Forelimb muscle (tissue), 1 donor: ENCODE measurements at regions not wholly inside any gene's neighbourhood (a gene's known extent, or its start where the extent isn't known, plus 50 kb on each side); places are given as distances from the start of the nearest gene placed in this dataset.
"Not testable (repeated sequence)": the region's sequence is repeated elsewhere in the genome, so short reads cannot be mapped to it uniquely, and the experiment has no call there.

Experiments
- DNase-seq: peaks from one replicate; pipeline ENCODE4 v3.0.0-alpha.2; 2013; ENCODE audit warnings: low read depth

GRCh38 chr12:129959889-129960288 is 56.1 kb upstream of the TMEM132D start:
- DNase-seq, result no peak

GRCh38 chr12:129961091-129961490 is 57.3 kb upstream of the TMEM132D start:
- no peak for DNase-seq

GRCh38 chr12:129961856-129962255 is 58.0 kb upstream of the TMEM132D start:
- DNase-seq, result no peak

DNA sequence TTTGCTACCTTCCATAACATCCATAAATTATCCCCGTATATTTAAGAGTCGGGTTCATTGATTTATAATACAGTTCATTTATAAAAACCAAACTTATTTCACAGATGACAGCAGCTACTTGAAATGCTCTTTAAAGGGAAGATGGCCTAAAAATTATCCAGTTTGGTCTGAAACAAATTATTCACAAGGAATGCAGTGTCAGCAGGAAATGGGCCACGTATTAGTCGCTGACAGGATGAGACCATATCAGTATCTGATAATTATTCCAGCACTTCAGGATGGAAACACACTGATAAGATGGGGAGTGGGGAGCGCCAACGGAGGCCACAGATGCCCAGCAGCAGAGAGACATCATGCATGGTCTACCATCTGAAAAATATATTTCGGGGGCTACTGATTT is 60.5 kb upstream of the TMEM132D start:
- DNase-seq, result no peak

- DNase-seq, result no peak
Measured at GRCh38 chr12:129964826-129965457, 61.1 kb upstream of the TMEM132D start.

GRCh38 chr12:129966146-129966995 is 62.5 kb upstream of the TMEM132D start:
- DNase-seq, result no peak

GRCh38 chr12:129971721-129972120 is 67.9 kb upstream of the TMEM132D start:
- DNase-seq, result no peak

GRCh38 chr12:129973236-129973961 is 69.6 kb upstream of the TMEM132D start:
- DNase-seq, result no peak

GRCh38 chr12:129984106-129984505 is 80.3 kb upstream of the TMEM132D start:
- DNase-seq, result no peak

GRCh38 chr12:129987841-129988240 is 84.0 kb upstream of the TMEM132D start:
- no peak for DNase-seq

DNA sequence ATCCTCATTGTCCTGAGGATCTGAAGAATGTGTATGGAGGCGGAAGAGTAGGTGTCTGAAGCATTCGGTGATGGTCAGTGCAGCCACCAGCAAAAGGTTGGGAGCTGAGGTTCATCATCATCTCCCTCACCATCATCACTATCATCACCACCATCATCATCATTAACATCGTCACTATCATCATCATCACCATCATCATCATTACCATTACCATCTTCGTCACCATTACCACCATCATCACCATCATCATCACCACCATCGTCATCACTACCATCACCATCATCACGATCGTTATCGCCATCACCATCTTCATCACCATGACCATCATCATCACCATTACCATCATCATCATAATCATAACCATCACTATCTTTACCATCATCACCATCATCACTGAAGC is 90.8 kb upstream of the TMEM132D start:
- DNase-seq, result no peak

DNA sequence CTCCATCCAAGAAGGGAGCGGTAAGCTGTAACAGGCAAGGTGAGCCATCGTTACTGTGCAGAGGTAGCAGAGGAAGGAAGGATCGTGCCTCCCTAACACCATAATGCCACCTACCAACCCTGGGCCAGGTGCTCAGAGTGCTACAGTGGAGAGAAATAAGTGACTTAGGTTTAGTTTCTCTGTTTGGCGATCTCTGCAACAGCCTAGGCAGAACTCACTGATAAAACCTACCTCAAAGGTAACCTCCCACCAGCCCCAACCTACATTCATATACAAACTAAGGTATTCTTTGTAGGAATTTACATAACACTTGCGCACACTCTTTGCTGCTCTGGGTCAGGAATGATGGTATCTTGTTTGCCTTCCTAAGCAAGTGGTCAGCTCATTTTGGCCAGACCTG is 93.4 kb upstream of the TMEM132D start:
- no peak for DNase-seq

DNA sequence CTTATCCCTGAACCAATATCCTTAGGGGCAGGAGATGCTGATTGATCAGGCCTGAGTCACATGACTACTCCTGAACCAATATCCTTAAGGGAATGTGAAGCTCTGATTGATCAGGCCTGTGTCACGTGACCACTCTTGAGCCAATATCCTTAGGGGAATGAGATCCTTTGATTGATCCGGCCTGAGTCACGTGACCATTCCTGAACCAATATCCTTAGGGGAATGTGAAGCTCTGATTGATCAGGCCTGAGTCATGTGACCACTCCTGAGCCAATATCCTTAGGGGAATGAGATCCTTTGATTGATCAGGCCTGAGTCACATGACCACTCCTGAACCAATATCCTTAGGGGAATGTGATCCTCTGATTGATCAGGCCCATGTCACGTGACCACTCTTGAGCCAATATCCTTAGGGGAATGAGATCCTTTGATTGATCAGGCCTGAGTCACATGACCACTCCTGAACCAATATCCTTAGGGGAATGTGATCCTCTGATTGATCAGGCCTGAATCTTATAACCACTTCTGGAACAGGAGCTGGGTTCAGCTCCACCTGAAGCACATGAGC is 100.6 kb upstream of the TMEM132D start:
- not testable (repeated sequence) for DNase-seq

DNA sequence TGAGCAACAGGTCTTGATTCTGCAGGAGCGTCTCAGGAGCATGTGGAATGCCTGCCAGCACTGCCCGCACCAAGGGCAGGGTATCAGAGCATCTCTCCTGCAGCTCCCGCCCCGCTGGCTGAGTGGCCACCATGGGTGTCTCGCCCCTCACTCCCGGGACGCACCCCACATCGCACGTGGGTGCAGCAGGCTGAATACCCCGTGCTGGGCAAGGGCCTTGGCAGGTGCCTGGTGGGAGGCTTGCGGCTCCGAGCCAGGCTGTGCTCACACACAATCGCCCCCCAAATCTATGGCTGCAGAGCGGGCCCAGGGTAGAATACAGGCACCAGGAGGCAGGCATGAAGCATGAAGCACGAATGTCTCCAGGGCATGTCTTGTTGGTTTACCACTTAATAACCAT is 103.9 kb upstream of the TMEM132D start:
- DNase-seq, result no peak

DNA sequence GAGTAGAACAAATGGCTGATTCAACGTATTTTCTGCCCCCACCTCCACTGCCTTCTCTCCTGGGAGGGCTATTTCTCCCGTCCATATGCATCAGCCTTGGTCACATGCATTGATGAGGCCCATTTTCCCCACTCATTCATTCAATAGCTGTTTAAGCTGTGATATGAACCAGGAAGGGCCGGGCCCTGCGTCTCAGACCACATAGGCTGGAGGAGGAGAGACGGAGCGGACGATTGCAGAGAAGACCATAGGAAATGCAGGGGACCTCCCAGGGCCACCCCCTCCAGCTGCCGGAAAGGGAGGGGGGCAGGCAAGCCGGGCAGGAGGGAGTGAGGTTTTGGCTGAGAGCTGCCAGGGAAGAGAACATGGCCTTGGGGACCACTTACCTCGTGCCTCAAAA is 104.4 kb upstream of the TMEM132D start:
- DNase-seq, result no peak

DNA sequence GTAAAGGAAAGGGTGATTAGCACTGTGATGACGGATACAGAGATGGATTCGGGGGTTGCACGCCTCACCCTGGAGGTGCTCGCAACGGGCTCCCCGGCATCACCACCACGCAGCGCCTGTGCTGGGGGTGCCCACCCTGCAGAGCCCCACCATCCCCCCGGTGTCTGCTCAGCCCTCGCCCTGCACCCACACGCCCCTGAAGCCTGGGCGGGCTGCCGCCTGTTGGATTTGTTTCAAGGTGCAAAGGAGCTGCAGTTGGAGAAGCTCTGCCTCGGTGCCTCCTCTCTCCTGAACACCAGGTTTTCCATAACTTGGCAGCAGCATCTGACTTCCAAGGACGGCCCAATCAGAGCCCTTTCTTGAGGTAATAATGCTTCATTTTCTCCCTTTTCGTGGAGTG is 106.1 kb upstream of the TMEM132D start:
- DNase-seq, result no peak

DNA sequence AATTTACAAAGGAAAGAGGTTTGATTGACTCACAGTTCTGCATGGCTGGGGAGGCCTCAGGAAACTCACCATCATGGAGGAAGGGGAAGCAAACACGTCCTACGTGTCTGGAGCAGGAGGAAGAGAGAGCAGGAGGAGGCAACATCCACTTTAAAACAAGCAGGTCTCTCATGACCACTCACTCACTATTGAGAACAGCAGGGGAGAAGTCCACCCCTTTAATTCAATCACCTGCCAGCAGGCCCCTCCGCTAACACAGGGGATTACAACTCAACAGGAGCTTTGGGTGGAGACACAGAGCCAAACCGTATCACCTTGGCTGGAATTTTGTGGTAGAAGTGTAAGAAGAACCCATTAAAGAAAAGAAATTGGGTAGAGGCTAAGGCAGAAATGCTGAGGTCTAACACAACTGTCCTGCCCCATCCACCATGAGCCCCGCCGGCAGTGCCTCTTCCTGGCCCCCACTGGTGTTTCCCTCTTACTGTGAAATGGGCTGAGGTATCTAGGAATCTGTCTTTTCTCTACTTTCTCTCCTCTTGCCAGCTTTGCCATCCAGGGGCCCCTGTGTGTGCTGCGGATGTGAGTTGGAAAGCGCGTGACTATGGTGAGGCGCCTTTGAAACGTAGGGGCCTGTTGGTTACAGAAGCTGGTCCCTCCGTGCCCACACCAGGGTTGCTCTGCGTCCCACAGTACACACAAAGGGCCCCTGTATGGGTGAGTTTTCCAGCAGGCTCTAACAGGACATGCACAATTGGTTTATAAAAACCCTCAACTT is 108.0 kb upstream of the TMEM132D start:
- no peak for DNase-seq

DNA sequence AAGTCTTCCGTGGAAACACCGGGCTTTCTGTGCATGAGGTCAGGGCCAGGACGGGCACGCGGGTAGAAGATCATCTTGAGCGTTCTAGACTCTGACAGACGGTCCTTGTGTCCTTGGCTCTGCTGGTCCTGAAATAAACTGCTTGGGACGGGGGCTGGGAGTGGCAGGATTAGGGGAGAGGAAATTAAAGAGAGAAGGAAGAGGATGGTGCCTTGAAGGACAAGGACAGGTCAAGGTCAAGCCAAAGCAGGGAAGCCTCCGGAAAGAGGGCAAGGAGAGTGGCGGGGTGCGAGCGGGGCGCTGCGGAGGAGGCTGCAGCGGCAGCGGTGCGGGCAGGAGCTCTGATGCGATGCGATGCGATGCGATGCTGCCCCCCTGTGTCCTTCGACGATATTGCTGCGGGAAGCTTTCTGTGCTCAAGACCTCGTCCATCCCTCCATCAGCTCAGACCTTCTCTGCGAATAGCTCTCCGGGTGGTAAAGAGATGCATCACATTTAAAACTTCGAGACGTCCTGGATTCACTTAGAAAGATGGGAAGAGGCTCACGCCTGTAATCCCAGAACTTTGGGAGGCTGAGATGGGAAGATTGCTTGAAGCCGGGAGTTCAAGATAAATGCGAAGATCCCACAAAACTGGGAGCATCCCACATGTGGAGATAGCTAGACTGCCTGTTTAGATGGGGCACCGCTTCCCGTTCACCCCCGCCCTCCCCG is 110.1 kb upstream of the TMEM132D start:
- DNase-seq, result no peak

- DNase-seq, result no peak
Measured at GRCh38 chr12:130014485-130014807, 110.6 kb upstream of the TMEM132D start.

DNA sequence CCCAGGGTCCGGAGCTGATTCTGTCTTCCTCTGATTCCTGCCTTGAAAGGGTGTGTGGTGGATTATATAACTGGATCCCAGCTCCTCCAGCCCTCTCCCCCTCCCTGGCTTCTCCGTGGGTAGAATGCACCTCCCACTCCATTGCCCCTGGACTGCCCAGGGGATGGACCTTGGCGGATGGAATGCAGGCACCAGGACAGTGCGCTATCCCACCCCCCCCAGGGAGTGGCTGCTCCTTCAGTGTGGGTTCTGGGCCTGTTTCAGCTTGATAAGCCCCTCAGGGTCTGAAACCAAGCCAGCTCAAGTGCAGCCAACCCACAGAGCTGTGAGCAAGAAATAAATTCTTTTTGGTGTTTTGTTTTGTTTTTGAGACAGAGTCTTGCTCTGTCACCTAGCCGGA is 112.4 kb upstream of the TMEM132D start:
- DNase-seq, result no peak

GRCh38 chr12:130016986-130017385 is 113.2 kb upstream of the TMEM132D start:
- no peak for DNase-seq
